K562 (cell line): ENCODE measurements at regions not wholly inside any gene's neighbourhood (a gene's known extent, or its start where the extent isn't known, plus 50 kb on each side); places are given as distances from the start of the nearest gene placed in this dataset.

ENCODE experiments used
- ATAC-seq: fragments of 200-7000 bp; cut with Tn5 transposase; 3 replicates; pipeline ENCODE4 v1.9.1; 2020; ENCODE audit warnings: moderate library complexity
- BruUV-seq: library from RNA; stranded (reverse); fragments of 400-500 nt; replicated peaks from 2 replicates; lab custom pipeline; 2021; lab: Mats Ljungman, UMichigan
- CTCF ChIA-PET: fragments of 300-600 bp; formaldehyde crosslinking; extraction: SDS; loops from one replicate; lab custom pipeline; 2021; ENCODE audit warnings: low intra/inter-chr PET ratio; lab: Yijun Ruan, JAX
- POLR2A ChIA-PET: fragments of 300-600, 350-650 bp; sonication (Branson Sonifier 250); formaldehyde crosslinking; extraction: SDS; loops from one replicate; lab custom pipeline; 2021; ENCODE audit warnings: antibody characterized with exemption, inconsistent platforms; lab: Yijun Ruan, JAX
- DNase-seq, 4 experiments: peaks; one replicate each; pipeline versions ENCODE4 v3.0.0 to v3.0.0-alpha.2; 2011 to 2018; ENCODE audit warnings: low spot score in 3 of 4, mixed read lengths in 3 of 4; ENCODE audit errors: extremely low read depth in 1 of 4
- FAIRE-seq: peaks from 2 replicates; lab custom pipeline; 2011; peaks lifted over from hg19 to GRCh38; lab: Jason Lieb, UNC
- H2AFZ ChIP-seq: 2 replicates; pipeline ENCODE4 v1.6.0; 2011; ENCODE audit warnings: low read depth, low read length, control low read depth, inconsistent platforms
- H3K27ac ChIP-seq: fragments of 200-600 bp; 3 replicates; pipeline ENCODE4 v1.8.0; 2011; ENCODE audit warnings: low read depth, mild to moderate bottlenecking, control low read depth, inconsistent platforms, low read length, moderate library complexity, mixed read lengths; ENCODE audit errors: extremely low read depth
- H3K27me3 ChIP-seq, 2 experiments: fragments of 300-600 bp in 1 of 2; 2 replicates in 1 of 2; 3 replicates in 1 of 2; pipeline versions ENCODE4 v1.6.0 to v1.8.0; 2011; ENCODE audit warnings: inconsistent platforms in 2 of 2, low read length in 2 of 2, mild to moderate bottlenecking in 1 of 2, mixed read lengths in 1 of 2, moderate library complexity in 1 of 2; ENCODE audit not compliant: control insufficient read depth in 2 of 2, insufficient read depth in 2 of 2
- H3K36me3 ChIP-seq: fragments of 300-600 bp; 3 replicates; pipeline ENCODE4 v1.8.0; 2011; ENCODE audit warnings: mild to moderate bottlenecking, low read length, inconsistent platforms; ENCODE audit not compliant: control insufficient read depth, insufficient read depth
- H3K4me1 ChIP-seq, 2 experiments: fragments of 200-600 bp in 1 of 2; replicated peaks in 1 of 2; 2 replicates in 1 of 2; 3 replicates in 1 of 2; pipeline versions ENCODE4 v1.5.1 to v1.8.0; 2011; ENCODE audit warnings: inconsistent platforms in 2 of 2, low read length in 2 of 2, mild to moderate bottlenecking in 1 of 2, mixed read lengths in 1 of 2, moderate library complexity in 1 of 2; ENCODE audit not compliant: control insufficient read depth in 2 of 2, insufficient read depth in 2 of 2
- H3K4me2 ChIP-seq: 2 replicates; pipeline ENCODE4 v1.6.1; 2011; ENCODE audit warnings: low read length, control low read depth, inconsistent platforms, mixed read lengths; ENCODE audit not compliant: insufficient read depth
- H3K4me3 ChIP-seq: fragments of 200-600 bp; sonication (generic), shearing (Covaris generic); 2 replicates; pipeline ENCODE4 v1.5.1; 2016; ENCODE audit warnings: control low read depth, inconsistent platforms
- H3K79me2 ChIP-seq: fragments of 200-600 bp; 3 replicates; pipeline ENCODE4 v1.8.0; 2011; ENCODE audit warnings: low read length, inconsistent platforms; ENCODE audit not compliant: control insufficient read depth, insufficient read depth
- H3K9ac ChIP-seq, 2 experiments: 2 replicates each; pipeline versions ENCODE4 v1.6.0 to v1.6.1; 2011; ENCODE audit warnings: low read depth in 2 of 2, low read length in 2 of 2, control low read depth in 1 of 2, inconsistent platforms in 1 of 2, mild to moderate bottlenecking in 1 of 2, mixed read lengths in 1 of 2; ENCODE audit not compliant: insufficient read depth in 1 of 2
- H3K9me1 ChIP-seq: one replicate; pipeline ENCODE4 v1.6.0; 2011; ENCODE audit warnings: inconsistent platforms, mild to moderate bottlenecking, low read length, moderate library complexity; ENCODE audit not compliant: control insufficient read depth, insufficient read depth
- H3K9me3 ChIP-seq: replicated peaks from 2 replicates; pipeline ENCODE4 v1.5.1; 2011; ENCODE audit warnings: low read depth, low read length, inconsistent platforms; ENCODE audit not compliant: control insufficient read depth, insufficient read depth
- H4K20me1 ChIP-seq: replicated peaks from 2 replicates; pipeline ENCODE4 v1.6.1; 2011; ENCODE audit warnings: low read length, inconsistent platforms, mixed read lengths; ENCODE audit not compliant: control insufficient read depth, insufficient read depth
- ARID2 ChIP-seq: fragments of 450-650 bp; IDR thresholded peaks from 2 replicates; pipeline ENCODE4 v1.6.1; 2017; ENCODE audit warnings: antibody characterized with exemption, mild to moderate bottlenecking
- CREB1 ChIP-seq, 2 experiments: sonication (generic) in 1 of 2; formaldehyde crosslinking in 1 of 2; IDR thresholded peaks; 2 replicates each; pipeline versions ENCODE4 v1.6.1 to v1.8.0; 2012 to 2022; ENCODE audit warnings: inconsistent platforms in 1 of 2, mild to moderate bottlenecking in 1 of 2, missing genetic modification reagents in 1 of 2, moderate library complexity in 1 of 2
- CREB3 ChIP-seq: fragments of 450-650 bp; conservative IDR thresholded peaks from 2 replicates; pipeline ENCODE4 v1.6.1; 2016; ENCODE audit warnings: missing genetic modification characterization, low read depth, mild to moderate bottlenecking, missing compliant biosample characterization, moderate library complexity
- PHF8 ChIP-seq: fragments of 200-600 bp; sonication (generic); IDR thresholded peaks from 2 replicates; pipeline ENCODE4 v1.6.1; 2012; ENCODE audit warnings: mixed run types, mild to moderate bottlenecking, inconsistent platforms, low read length, moderate library complexity, borderline replicate concordance
- SMAD2 ChIP-seq: fragments of 150-350 bp; IDR thresholded peaks from 2 replicates; pipeline ENCODE4 v1.6.1; 2014; ENCODE audit warnings: low read depth, mild to moderate bottlenecking, low read length
- SMARCA5 ChIP-seq: fragments of 450-650 bp; IDR thresholded peaks from 2 replicates; pipeline ENCODE4 v1.6.1; 2016
- STAT6 ChIP-seq: sonication (generic); formaldehyde crosslinking; IDR thresholded peaks from 2 replicates; pipeline ENCODE4 v1.8.1; 2023; ENCODE audit warnings: mild to moderate bottlenecking, missing genetic modification reagents
- TSHZ1 ChIP-seq: fragments of 250-450 bp; sonication (Bioruptor Pico); IDR thresholded peaks from 2 replicates; pipeline ENCODE4 v1.4.0; 2020; ENCODE audit warnings: mild to moderate bottlenecking, moderate library complexity
- ZNF175 ChIP-seq: fragments of 200-800 bp; sonication (Bioruptor generic); IDR thresholded peaks from 2 replicates; pipeline ENCODE4 v1.6.1; 2016; ENCODE audit warnings: low read depth, mild to moderate bottlenecking, missing genetic modification characterization, missing compliant biosample characterization
- ZNF79 ChIP-seq: fragments of 250-450 bp; sonication (Bioruptor Pico); IDR thresholded peaks from 2 replicates; pipeline ENCODE4 v1.4.0; 2020; ENCODE audit warnings: low read depth, mild to moderate bottlenecking, moderate library complexity
- WGBS: fragments of 100-300 bp; shearing (Covaris generic); methylation state at CpG from one replicate; pipeline ENCODE4 v1.1.6; 2016; ENCODE audit warnings: low coverage, mixed read lengths; ENCODE audit not compliant: insufficient coverage; ENCODE audit errors: missing lambda C conversion rate; 5-methylcytosine and 5-hydroxymethylcytosine counted together
- in situ Hi-C: fragments of 300-500 bp; cut with MboI; formaldehyde crosslinking; loops from 4 replicates; pipeline ENCODE4 v1.15.0; 2018; ENCODE audit warnings: inconsistent platforms, mixed read lengths
- intact Hi-C: fragments of 100-400 bp; cut with micrococcal nuclease; formaldehyde crosslinking; loops from 2 replicates; pipeline ENCODE4 v1.14.2; 2022

- Histone ChIP-seq H3K4me2 (no peak overlapping the region), H3K27ac (no peak overlapping the region), H3K9me3 (no peaks in the 10 kb centered on the region), H3K4me3 (no peak overlapping the region), H3K9me1 (no peaks in the 10 kb centered on the region), H3K79me2 (no peaks in the 10 kb centered on the region), H3K27me3 (no peaks in the 10 kb centered on the region), H3K36me3 (no peaks in the 10 kb centered on the region), H4K20me1 (no peaks in the 10 kb centered on the region), H3K9ac (no peak overlapping the region), H3K4me1 (no peaks in the 10 kb centered on the region), H2AFZ (no peak overlapping the region)
- intact Hi-C loops (no loop called here), in situ Hi-C loops (no loop called here)
- no peak for FAIRE-seq
- ChIA-PET CTCF (no interaction called here), POLR2A (no interaction called here)
- BruUV-seq = no TSS peak
- no peak for ATAC-seq
- DNase-seq = no peak
- WGBS = 8% methylated on average over 2 of the region's 2 CpGs
- TF ChIP-seq STAT6 (CRISPR knock-in tag) (no peak), ARID2 (no peak), SMAD2 (no peak), CREB3 (tag) (no peak), CREB1 (IDR thresholded peaks at IDR 0.05) (no peak), CREB1 (CRISPR knock-in tag; IDR thresholded peaks at IDR 0.05) (no peak), TSHZ1 (no peak), PHF8 (no peak), SMARCA5 (no peak), ZNF79 (CRISPR knock-in tag) (no peak), ZNF175 (CRISPR knock-in tag) (no peak)
Observed at GRCh38 chr3:18044971-18045880, 302.8 kb upstream of the TBC1D5 start.
